ENCODE measurements at regions not wholly inside any gene's neighbourhood (a gene's known extent, or its start where the extent isn't known, plus 50 kb on each side); places are given as distances from the start of the nearest gene placed in this dataset.

- TF ChIP-seq CTCF (IDR thresholded peaks at IDR 0.05; ENCODE audit: low read length), result no peak
- no peak for TF ChIP-seq EZH2 (optimal IDR thresholded peaks at IDR 0.05; ENCODE audit: low read depth, low read length)
These were observed 106.9 kb downstream of the HOXA1 start for GRCh38 chr7:26988836-26989374.
